BE2C (cell line): ENCODE measurements at regions not wholly inside any gene's neighbourhood (a gene's known extent, or its start where the extent isn't known, plus 50 kb on each side); places are given as distances from the start of the nearest gene placed in this dataset.
A peak's percentile ranks its signal among the peaks of the same experiment; 100 is the strongest.

Experiments
- DNase-seq: peaks from one replicate; pipeline ENCODE4 v3.0.0-alpha.2; 2020
- H3K27me3 ChIP-seq: fragments of 250-450 bp; sonication (Bioruptor Pico); 2 replicates; pipeline ENCODE4 v1.5.1; 2020; ENCODE audit warnings: mild to moderate bottlenecking
- H3K36me3 ChIP-seq: fragments of 250-450 bp; sonication (Bioruptor Pico); 2 replicates; pipeline ENCODE4 v1.5.1; 2020; ENCODE audit warnings: mild to moderate bottlenecking
- H3K4me1 ChIP-seq: fragments of 250-450 bp; sonication (Bioruptor Pico); 2 replicates; pipeline ENCODE4 v1.5.1; 2020
- H3K4me3 ChIP-seq: 2 replicates; pipeline ENCODE4 v1.5.1; 2011; ENCODE audit warnings: low read depth, low read length
- H3K9me3 ChIP-seq: fragments of 250-450 bp; sonication (Bioruptor Pico); 2 replicates; pipeline ENCODE4 v1.5.1; 2020
- CTCF ChIP-seq: IDR thresholded peaks from 2 replicates; pipeline ENCODE4 v1.5.1; 2012; ENCODE audit warnings: mild to moderate bottlenecking, low read depth, low read length

- Histone ChIP-seq H3K9me3 (no peaks in the 10 kb centered on the region; the same call in 1 of the 2 replicates), H3K36me3 (no peaks in the 10 kb centered on the region), H3K4me1 (no peaks in the 10 kb centered on the region), H3K27me3 (no peaks in the 10 kb centered on the region), H3K4me3 (no peak overlapping the region)
- TF ChIP-seq CTCF, result no peak
- no peak for DNase-seq
Measured at GRCh38 chr15:57857871-57858270, 151.4 kb downstream of the POLR2M start.

- no peak overlapping the region for H3K4me3 ChIP-seq
- H3K4me1 ChIP-seq, result no peaks in the 10 kb centered on the region
- H3K9me3 ChIP-seq, result no peaks in the 10 kb centered on the region; the same call in 1 of the 2 replicates
- no peaks in the 10 kb centered on the region for H3K27me3 ChIP-seq
- no peak for DNase-seq
- no peaks in the 10 kb centered on the region for H3K36me3 ChIP-seq
- TF ChIP-seq CTCF, result no peak
Measured at GRCh38 chr15:57859130-57859685, 152.7 kb downstream of the POLR2M start.

- no peaks in the 10 kb centered on the region for H3K9me3 ChIP-seq
- no peaks in the 10 kb centered on the region for H3K27me3 ChIP-seq
- no peaks in the 10 kb centered on the region for H3K4me1 ChIP-seq
- DNase-seq, result peak; percentile 46
- H3K4me3 ChIP-seq, result no peak overlapping the region
- no peaks in the 10 kb centered on the region for H3K36me3 ChIP-seq
- TF ChIP-seq CTCF, result peak; percentile 88
Measured at GRCh38 chr15:57861034-57861638, 154.6 kb downstream of the POLR2M start.

GRCh38 chr15:57861815-57862586 is 155.5 kb downstream of the POLR2M start:
- Histone ChIP-seq H3K9me3 (no peaks in the 10 kb centered on the region), H3K36me3 (no peaks in the 10 kb centered on the region), H3K27me3 (no peaks in the 10 kb centered on the region), H3K4me3 (no peak overlapping the region), H3K4me1 (no peaks in the 10 kb centered on the region)
- no peak for DNase-seq
- no peak for TF ChIP-seq CTCF

- DNase-seq, result no peak
- Histone ChIP-seq H3K4me1 (no peaks in the 10 kb centered on the region), H3K36me3 (no peaks in the 10 kb centered on the region), H3K4me3 (no peak overlapping the region), H3K27me3 (no peaks in the 10 kb centered on the region), H3K9me3 (no peaks in the 10 kb centered on the region)
- TF ChIP-seq CTCF, result no peak
Measured at GRCh38 chr15:57862761-57863160, 156.2 kb downstream of the POLR2M start.

GRCh38 chr15:57865294-57865693 is 158.8 kb downstream of the POLR2M start:
- no peaks in the 10 kb centered on the region for H3K27me3 ChIP-seq
- H3K4me3 ChIP-seq, result no peak overlapping the region
- no peaks in the 10 kb centered on the region for H3K4me1 ChIP-seq
- H3K36me3 ChIP-seq, result no peaks in the 10 kb centered on the region
- DNase-seq, result peak; percentile 27
- TF ChIP-seq CTCF, result peak; percentile 74
- H3K9me3 ChIP-seq, result 0 out of 2 replicates have a peak, but pooled peaks cover 3% of the 10 kb centered on the region
